Osteoblast (primary cell): ENCODE measurements at regions not wholly inside any gene's neighbourhood (a gene's known extent, or its start where the extent isn't known, plus 50 kb on each side); places are given as distances from the start of the nearest gene placed in this dataset.

Experiments used
- DNase-seq: peaks from one replicate; pipeline ENCODE4 v3.0.0; 2011; ENCODE audit warnings: low spot score, mixed read lengths; ENCODE audit not compliant: insufficient read length; ENCODE audit errors: missing footprints
- H2AFZ ChIP-seq: 2 replicates; pipeline ENCODE4 v1.6.0; 2011; ENCODE audit warnings: mild to moderate bottlenecking, low read length
- H3K27ac ChIP-seq: 2 replicates; pipeline ENCODE4 v1.5.1; 2011; ENCODE audit warnings: mild to moderate bottlenecking, low read depth, low read length, moderate library complexity
- H3K27me3 ChIP-seq: 2 replicates; pipeline ENCODE4 v1.6.0; 2012; ENCODE audit warnings: mild to moderate bottlenecking, control low read depth, inconsistent platforms, low read length, moderate library complexity; ENCODE audit not compliant: insufficient read depth
- H3K36me3 ChIP-seq: 2 replicates; pipeline ENCODE4 v1.5.1; 2011; ENCODE audit warnings: mild to moderate bottlenecking, low read length, control low read depth, moderate library complexity; ENCODE audit not compliant: insufficient read depth
- H3K4me1 ChIP-seq: 2 replicates; pipeline ENCODE4 v1.5.1; 2011; ENCODE audit warnings: mild to moderate bottlenecking, low read length, control low read depth, moderate library complexity; ENCODE audit not compliant: insufficient read depth
- H3K4me2 ChIP-seq: 2 replicates; pipeline ENCODE4 v1.6.0; 2011; ENCODE audit warnings: mild to moderate bottlenecking, low read length; ENCODE audit not compliant: insufficient read depth
- H3K4me3 ChIP-seq: fragments of 200-600 bp; sonication (generic); 3 replicates; pipeline ENCODE4 v1.5.1; 2012; ENCODE audit warnings: mild to moderate bottlenecking, low read length, inconsistent platforms; ENCODE audit not compliant: insufficient read depth
- H3K79me2 ChIP-seq: 2 replicates; pipeline ENCODE4 v1.6.0; 2012; ENCODE audit warnings: mild to moderate bottlenecking, low read length, control low read depth, inconsistent platforms; ENCODE audit not compliant: insufficient read depth
- H3K9me3 ChIP-seq: 2 replicates; pipeline ENCODE4 v1.5.1; 2011; ENCODE audit warnings: low read depth, low read length, control low read depth
- H4K20me1 ChIP-seq: 2 replicates; pipeline ENCODE4 v1.6.0; 2012; ENCODE audit warnings: mild to moderate bottlenecking, low read length, control low read depth; ENCODE audit not compliant: insufficient read depth
- TF ChIP-seq, protein P1 (sequence below): IDR thresholded peaks from 2 replicates; pipeline ENCODE4 v1.5.1; 2011; ENCODE audit warnings: mild to moderate bottlenecking, low read depth, low read length, moderate library complexity; ENCODE audit errors: extremely low read depth

DNA sequence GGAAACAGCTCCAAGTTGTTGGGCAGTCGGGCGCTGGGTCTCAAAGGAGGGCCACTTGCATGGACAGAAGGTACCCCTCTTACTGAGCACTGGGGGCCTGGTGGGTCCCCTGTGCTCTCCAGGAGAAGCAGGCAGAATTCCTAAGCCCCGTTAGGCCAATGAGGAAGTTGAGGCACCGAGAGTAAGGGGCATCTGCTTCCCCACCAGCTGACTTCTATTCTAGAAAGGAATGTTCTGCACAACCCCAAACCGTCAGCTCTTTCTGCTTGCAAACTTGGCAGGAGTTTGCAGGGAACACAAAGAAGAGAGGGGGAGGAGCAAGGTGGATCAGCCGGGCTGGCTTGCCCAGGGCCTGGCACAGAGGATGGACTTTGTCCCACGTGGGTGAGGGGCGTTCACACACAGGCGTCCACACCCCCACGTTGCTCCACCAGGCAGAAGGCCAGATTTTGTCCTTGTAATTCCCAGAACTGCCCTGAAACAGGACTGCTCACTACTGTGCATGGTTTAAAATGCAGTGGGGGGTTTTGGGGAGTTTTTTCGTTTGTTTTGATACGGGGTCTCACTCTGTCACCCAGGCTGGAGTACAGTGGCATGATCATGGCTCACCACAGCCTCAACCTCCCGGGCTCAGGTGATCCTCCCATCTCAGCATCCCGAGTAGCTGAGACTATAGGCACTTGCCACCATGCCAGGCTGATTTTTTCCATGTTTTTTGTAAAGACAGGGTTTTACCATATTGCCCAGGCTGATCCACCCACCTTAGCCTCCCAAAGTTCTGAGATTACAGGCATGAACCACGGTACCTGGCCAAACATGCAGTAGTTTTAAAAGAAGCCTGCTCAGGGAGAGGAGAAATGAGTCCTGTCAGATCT is 93.3 kb downstream of the SNX5 start:
- H3K4me2 ChIP-seq: peak overlapping the region; percentile 27
- TF ChIP-seq, protein P1, sequence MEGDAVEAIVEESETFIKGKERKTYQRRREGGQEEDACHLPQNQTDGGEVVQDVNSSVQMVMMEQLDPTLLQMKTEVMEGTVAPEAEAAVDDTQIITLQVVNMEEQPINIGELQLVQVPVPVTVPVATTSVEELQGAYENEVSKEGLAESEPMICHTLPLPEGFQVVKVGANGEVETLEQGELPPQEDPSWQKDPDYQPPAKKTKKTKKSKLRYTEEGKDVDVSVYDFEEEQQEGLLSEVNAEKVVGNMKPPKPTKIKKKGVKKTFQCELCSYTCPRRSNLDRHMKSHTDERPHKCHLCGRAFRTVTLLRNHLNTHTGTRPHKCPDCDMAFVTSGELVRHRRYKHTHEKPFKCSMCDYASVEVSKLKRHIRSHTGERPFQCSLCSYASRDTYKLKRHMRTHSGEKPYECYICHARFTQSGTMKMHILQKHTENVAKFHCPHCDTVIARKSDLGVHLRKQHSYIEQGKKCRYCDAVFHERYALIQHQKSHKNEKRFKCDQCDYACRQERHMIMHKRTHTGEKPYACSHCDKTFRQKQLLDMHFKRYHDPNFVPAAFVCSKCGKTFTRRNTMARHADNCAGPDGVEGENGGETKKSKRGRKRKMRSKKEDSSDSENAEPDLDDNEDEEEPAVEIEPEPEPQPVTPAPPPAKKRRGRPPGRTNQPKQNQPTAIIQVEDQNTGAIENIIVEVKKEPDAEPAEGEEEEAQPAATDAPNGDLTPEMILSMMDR: no peak
- H3K27me3 ChIP-seq: no peaks in the 10 kb centered on the region
- no peaks in the 10 kb centered on the region for H3K79me2 ChIP-seq
- H4K20me1 ChIP-seq: no peaks in the 10 kb centered on the region
- peaks cover 26% of the 10 kb centered on the region for H3K4me1 ChIP-seq
- peak overlapping the region; percentile 0 for H3K4me3 ChIP-seq
- H2AFZ ChIP-seq: peak overlapping the region; percentile 31
- H3K36me3 ChIP-seq: no peaks in the 10 kb centered on the region
- H3K9me3 ChIP-seq: no peaks in the 10 kb centered on the region
- peak; percentile 77 for DNase-seq
- H3K27ac ChIP-seq: no peak overlapping the region

DNA sequence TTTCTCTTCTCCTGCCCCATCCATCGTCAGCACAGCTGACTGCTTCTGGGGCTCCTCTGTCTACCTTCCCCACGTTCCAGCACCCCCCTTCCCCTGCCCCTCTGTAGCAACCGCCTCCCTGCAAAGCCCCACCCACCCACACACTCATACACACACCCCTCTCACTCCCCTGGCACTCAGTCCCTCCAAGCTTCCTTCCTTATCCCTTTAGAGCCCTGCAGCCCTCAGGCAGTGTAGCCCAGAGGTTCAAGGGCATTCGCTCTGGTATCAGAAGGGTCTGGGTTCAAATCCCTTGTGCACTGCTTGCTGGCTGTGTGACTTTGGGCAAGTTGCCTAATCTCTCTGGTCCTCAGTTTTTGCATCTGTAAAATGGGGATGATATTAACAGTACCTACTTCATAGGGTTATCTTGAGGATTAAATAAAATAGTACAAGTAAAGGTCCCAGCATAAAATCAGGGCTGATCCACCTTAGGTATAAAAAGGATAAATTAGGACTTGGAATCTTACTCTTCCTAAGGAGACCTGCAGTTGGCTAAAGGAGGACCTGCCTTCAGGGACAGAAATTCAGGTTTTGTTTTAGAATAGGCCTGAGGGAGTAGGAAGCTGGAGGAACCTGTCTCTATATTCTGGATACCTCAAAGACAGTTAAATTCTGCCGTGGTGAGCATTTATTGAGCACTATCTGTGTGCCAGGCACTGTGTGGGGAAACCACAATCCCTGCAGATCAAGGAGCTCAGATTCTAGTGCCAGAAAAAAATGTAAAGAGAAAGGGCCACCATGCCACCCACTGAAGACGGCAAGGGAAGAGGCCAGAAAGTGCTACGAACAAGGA is 94.1 kb downstream of the SNX5 start:
- Histone ChIP-seq H3K36me3 (no peaks in the 10 kb centered on the region), H4K20me1 (no peaks in the 10 kb centered on the region), H3K9me3 (no peaks in the 10 kb centered on the region), H2AFZ (peak overlapping the region; percentile 88), H3K4me2 (peak overlapping the region; percentile 52), H3K4me1 (peaks cover 31% of the 10 kb centered on the region), H3K4me3 (peak overlapping the region; percentile 43), H3K27ac (peak overlapping the region; percentile 78), H3K27me3 (no peaks in the 10 kb centered on the region), H3K79me2 (no peaks in the 10 kb centered on the region)
- no peak for DNase-seq
- TF ChIP-seq, protein P1: no peak

DNA sequence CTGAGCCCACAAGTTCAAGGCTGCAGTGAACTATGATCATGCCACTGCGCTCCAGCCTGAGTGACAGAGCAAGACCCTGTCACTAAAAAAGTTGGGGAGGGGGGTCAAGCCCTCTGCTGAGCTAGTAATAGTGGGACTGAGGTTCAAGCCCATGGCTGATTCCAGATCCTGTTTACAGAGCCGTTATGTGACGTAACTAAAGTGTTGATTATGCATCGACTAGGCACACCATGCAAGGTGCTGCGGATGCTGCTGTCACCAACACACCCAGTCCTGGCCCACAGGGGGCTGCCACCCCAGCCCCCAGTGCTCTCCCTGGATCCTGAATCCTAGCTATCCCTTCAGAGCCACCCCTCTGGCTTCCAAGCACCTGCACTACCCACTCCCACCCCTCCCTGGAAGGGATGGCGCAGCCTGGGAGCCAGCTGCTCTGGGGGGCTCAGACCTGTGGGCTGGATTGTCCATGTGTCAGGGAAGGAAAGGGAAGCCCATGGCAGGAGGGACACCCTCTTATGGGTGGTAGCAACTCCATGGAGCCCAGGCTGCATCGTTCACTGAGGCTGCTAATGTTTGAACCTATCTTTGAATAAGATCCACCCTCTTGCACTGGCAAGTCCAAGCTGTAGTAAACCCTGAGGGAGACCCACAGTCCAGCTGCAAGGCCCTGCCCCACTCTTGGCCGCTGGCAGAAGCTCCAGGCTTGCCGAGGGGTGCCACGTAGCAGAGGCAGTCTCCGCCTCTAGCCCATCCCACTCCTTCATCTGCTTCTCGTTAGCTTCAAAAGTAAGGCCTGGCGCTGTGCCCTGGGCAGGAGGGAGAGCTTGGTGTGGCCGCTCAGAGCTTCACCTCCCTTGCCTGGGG is 95.0 kb downstream of the SNX5 start:
- DNase-seq: peak; percentile 93
- H3K27ac ChIP-seq: peak overlapping the region; percentile 78
- no peaks in the 10 kb centered on the region for H3K36me3 ChIP-seq
- no peaks in the 10 kb centered on the region for H3K27me3 ChIP-seq
- H2AFZ ChIP-seq: peak overlapping the region; percentile 88
- peaks cover 31% of the 10 kb centered on the region for H3K4me1 ChIP-seq
- no peaks in the 10 kb centered on the region for H3K79me2 ChIP-seq
- H4K20me1 ChIP-seq: no peaks in the 10 kb centered on the region
- TF ChIP-seq, protein P1: no peak
- peak overlapping the region; percentile 43 for H3K4me3 ChIP-seq
- peak overlapping the region; percentile 52 for H3K4me2 ChIP-seq
- H3K9me3 ChIP-seq: no peaks in the 10 kb centered on the region
